ENCODE measurements at regions not wholly inside any gene's neighbourhood (a gene's known extent, or its start where the extent isn't known, plus 50 kb on each side); places are given as distances from the start of the nearest gene placed in this dataset.

- POLR2A ChIA-PET, result no interaction called here
- Histone ChIP-seq H3K27ac (ENCODE audit: extremely low read depth, low read depth, low read length) (no peak overlapping the region), H3K4me3 (ENCODE audit: low read depth, low read length) (no peak overlapping the region), H3K36me3 (ENCODE audit: control insufficient read depth in 2 of 2, insufficient read depth in 1 of 2, low read length in 2 of 2) (no peaks in the 10 kb centered on the region), H3K4me1 (ENCODE audit: control insufficient read depth, insufficient read depth, low read length) (no peaks in the 10 kb centered on the region), H3K9me3 (ENCODE audit: control insufficient read depth, insufficient read depth, low read depth, low read length) (no peaks in the 10 kb centered on the region)
- no peak for TF ChIP-seq ZSCAN5A (tag by site-specific recombination; IDR thresholded peaks at IDR 0.05)
- no peak for TF ChIP-seq ATF2 (tag by site-specific recombination; IDR thresholded peaks at IDR 0.05; ENCODE audit: low read depth)
- TF ChIP-seq EGR2 (tag by site-specific recombination; IDR thresholded peaks at IDR 0.05; ENCODE audit: low read depth), result no peak
- no peak for TF ChIP-seq GFI1B (tag by site-specific recombination; IDR thresholded peaks at IDR 0.05)
- TF ChIP-seq ZEB2 (tag by site-specific recombination; IDR thresholded peaks at IDR 0.05), result no peak
- TF ChIP-seq ZNF132 (tag by site-specific recombination; IDR thresholded peaks at IDR 0.05; ENCODE audit: borderline replicate concordance), result no peak
- no peak for TF ChIP-seq GLI2 (tag by site-specific recombination; IDR thresholded peaks at IDR 0.05; ENCODE audit: borderline replicate concordance, low read depth)
- no peak for TF ChIP-seq ZNF248 (tag by site-specific recombination; IDR thresholded peaks at IDR 0.05)
- TF ChIP-seq ZNF114 (tag by site-specific recombination; IDR thresholded peaks at IDR 0.05), result no peak
- TF ChIP-seq PRDM6 (tag by site-specific recombination; IDR thresholded peaks at IDR 0.05), result no peak
- no peak for TF ChIP-seq ZNF350 (tag by site-specific recombination; IDR thresholded peaks at IDR 0.05)
- no peak for TF ChIP-seq GLIS2 (tag by site-specific recombination; IDR thresholded peaks at IDR 0.05)
- TF ChIP-seq BCL11B (tag by site-specific recombination; IDR thresholded peaks at IDR 0.05; ENCODE audit: low read depth), result no peak
- TF ChIP-seq ZFHX2 (tag by site-specific recombination; conservative IDR thresholded peaks at IDR 0.05), result no peak
- no peak for TF ChIP-seq ZBTB10 (tag by site-specific recombination; IDR thresholded peaks at IDR 0.05)
- no peak for TF ChIP-seq ZNF629 (tag by site-specific recombination; IDR thresholded peaks at IDR 0.05)
- TF ChIP-seq ZNF37A (tag by site-specific recombination; IDR thresholded peaks at IDR 0.05), result no peak
- no peak for TF ChIP-seq YY1 (tag by site-specific recombination; IDR thresholded peaks at IDR 0.05)
- no peak for TF ChIP-seq ZNF394 (tag by site-specific recombination; IDR thresholded peaks at IDR 0.05; ENCODE audit: borderline replicate concordance)
- no peak for TF ChIP-seq ZNF701 (tag by site-specific recombination; IDR thresholded peaks at IDR 0.05)
- CTCF ChIA-PET, result no interaction called here
These were observed 218.8 kb upstream of the ID2 start for GRCh38 chr2:8462899-8463648.
